Activated CD4-positive, alpha-beta T cell treated with anti-CD3 and anti-CD28 coated beads, Interleukin-2, Interleukin-4, amounts not matched to agents 100 ng/mL and 50 ng/mL, durations not matched to agents 16 hours and 8 hours (primary cell): ENCODE measurements at regions not wholly inside any gene's neighbourhood (a gene's known extent, or its start where the extent isn't known, plus 50 kb on each side); places are given as distances from the start of the nearest gene placed in this dataset.

Experiments
- DNase-seq: peaks from one replicate; pipeline ENCODE4 v3.0.0-alpha.2; 2020; ENCODE audit warnings: low spot score

DNA sequence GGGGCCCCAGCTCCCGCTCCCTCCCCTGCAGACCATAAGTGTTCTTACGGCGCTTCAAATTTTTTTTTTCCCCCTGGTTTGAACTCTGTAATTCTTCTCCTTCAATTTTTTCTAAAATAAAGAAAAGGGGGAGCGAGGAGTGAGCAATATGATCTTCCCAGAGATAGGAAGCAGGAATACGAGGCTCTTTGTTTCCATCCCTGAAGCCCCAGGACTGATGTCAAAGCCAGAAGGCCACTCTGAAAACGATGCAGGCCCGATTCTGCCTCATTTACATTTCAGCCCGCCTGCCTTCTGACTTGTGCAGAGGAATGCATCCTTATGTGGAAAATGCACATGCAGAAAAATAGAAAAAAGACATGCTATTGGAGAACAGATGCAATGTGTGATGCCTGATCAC lies 401.5 kb upstream of the MKI67 start:
- no peak for DNase-seq

DNA sequence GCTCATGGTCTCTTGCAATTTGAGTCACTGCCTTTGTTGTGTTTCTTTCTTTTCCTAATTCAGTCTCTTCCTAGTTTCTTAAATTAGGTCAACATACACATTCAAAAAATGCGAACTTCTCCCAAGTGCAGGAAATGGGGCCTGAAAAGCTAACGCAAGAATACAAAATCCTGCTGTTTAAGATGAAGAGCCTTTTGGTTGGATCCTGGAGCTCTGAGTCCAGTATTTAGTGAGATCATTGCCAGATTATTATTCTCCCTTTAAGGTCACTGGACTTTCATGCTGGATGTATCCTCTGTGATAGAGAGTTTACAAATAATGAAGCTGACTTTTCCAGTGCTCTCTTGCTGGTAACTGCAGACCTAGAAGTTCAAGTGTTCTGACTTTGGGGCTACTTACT lies 401.9 kb upstream of the MKI67 start:
- DNase-seq = no peak

DNA sequence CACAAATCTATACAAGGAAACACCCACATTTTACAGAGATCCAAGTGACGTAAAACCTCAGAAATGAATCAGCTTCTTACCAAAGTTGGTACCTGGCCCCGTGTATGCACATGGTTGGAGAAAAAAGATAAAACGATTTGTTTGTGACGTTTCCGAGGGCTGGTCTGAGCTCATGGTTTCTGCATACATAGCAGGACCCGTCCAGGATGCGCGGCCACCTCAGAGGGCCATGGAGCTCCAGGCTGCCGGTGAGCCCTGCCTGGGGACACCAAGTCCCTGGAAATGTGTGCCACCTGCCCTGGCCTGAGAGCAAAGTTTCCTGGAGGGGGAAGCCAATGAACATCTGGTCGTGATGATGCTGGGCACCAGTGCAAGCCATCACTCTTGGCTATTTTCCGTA lies 402.6 kb upstream of the MKI67 start:
- no peak for DNase-seq

DNA sequence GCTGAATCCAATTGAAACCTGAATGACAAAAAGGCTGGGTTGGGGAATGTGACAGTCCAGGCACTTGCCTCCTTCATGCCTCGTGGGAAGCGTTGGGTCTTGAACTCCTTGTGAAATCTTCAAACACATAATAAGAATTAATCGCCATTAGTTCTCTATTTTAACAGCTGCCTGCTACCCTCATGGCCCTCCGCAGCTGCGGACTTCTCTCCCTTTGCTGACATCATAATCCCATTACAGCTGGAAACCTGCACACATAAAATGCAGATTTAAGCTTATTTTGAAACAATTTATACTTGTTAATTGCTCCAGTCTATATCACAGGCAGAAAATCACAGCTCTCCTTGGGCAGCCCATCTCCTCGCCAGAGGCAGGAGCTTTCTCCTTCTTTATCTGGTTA lies 403.0 kb upstream of the MKI67 start:
- no peak for DNase-seq

DNA sequence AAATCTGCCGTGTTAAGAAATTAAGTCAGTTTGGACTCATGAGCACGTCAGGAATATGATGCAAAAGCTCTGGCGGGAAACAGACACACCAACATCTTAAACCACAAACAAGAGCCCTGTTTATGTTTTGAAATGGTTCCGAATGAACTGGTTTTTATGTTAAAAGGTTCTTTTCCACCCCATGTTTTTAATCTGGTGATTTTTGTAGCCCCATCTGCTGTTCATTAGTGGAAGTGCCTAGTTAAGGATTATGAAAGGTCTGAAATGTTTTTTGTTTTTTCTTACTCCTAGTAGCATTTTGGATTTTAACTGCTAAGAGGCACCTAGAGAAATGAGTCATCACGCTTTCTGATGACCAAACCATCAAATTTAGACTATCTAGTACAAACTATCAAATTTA lies 404.1 kb upstream of the MKI67 start:
- DNase-seq = no peak

DNA sequence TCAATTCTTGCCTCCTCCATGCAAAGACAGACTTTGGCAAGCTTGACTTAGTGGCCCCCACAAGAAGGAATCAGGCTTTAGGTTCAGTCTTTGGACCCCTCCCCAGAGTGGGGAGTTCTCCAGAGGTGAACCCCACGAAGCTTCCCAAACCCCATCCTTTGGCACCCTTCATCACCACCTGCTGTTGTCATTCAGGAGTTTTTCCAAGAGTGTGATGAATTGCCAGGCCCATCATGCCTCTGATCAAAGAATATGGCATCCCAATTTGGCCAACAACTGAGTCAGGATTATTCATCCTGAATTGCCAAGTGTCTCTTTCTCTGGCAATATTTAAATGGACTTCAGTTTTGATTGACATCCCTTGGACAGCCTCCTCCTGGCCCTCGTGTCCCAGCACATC lies 404.7 kb upstream of the MKI67 start:
- no peak for DNase-seq

DNA sequence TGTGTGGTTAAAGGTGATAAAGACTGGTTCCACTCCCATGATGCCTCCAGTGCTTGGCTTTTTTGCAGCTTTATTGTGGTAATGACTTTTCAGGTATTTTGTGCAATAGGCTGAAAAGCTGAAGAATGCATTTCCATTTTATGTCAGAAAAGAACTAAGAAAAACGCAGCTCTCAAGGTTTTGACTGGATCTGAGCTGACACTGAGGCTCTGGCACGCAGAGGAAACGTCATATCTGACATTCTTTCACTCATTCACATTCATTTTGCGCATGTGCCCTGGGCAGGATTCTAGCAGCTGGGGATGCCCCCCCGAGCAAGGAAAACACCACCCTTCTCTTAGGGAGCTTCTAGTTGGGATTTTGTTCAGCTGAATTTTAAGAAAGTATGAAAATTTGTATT lies 408.5 kb upstream of the MKI67 start:
- DNase-seq = no peak

DNA sequence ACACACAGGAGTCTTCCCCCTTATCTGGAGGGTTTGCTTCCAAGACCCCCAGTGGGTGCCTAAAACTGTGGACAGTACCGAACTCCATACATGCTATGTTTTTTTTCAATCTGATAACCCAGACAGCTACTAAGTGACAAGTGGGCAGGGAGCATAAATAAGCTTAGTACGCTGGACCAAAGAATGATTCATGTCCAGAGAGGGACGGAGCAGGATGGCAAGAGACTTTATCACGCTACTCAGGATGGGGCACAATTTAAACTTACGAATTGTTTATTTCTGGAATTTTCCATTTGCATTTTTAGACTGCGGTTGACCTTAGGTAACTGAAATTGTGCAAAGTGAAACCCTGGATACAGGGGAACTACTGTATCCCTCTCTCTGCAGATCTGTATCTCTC lies 410.0 kb upstream of the MKI67 start:
- no peak for DNase-seq

DNA sequence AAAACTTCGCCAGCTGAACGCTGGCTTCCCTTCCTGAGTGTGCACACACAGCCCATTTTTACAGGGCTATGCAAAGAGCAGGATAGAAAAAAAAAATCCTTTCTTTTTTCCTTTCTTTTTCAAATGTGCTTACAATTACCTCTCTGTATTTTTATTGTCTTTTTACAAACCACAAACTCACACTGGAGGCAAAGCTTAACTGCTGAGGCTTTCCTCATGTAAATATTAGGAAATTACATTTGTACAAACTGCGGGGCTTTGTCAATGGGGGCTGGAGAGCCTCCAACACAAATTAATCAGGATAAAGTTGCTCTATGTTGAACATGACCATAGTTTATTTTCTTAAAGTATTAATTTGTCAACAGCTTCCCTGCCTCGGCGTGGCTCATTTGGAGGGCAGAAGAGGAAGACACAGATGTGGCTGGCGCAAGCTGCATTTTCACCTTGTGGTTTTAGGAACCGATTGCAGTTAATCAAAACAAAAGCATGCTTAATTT lies 411.7 kb upstream of the MKI67 start:
- peak; percentile 11 for DNase-seq

DNA sequence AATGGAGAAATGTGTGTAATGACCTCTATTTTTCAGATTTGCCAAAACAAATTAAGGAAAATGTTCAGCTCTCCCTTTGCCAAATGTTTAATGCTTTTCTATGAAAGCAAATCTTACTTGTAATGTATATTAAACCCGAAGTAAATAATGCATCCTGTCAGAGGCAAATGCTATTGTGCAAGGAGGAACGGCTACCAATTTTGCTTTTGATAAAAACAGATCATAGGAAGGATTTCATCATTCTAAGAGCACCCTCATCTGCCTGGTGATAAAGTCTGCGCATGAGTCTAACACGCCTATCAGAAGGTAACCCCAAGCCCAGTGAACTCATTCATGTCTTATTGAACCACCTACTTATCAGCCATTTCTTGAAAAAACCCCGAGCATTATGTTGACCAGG lies 412.4 kb upstream of the MKI67 start:
- no peak for DNase-seq

DNA sequence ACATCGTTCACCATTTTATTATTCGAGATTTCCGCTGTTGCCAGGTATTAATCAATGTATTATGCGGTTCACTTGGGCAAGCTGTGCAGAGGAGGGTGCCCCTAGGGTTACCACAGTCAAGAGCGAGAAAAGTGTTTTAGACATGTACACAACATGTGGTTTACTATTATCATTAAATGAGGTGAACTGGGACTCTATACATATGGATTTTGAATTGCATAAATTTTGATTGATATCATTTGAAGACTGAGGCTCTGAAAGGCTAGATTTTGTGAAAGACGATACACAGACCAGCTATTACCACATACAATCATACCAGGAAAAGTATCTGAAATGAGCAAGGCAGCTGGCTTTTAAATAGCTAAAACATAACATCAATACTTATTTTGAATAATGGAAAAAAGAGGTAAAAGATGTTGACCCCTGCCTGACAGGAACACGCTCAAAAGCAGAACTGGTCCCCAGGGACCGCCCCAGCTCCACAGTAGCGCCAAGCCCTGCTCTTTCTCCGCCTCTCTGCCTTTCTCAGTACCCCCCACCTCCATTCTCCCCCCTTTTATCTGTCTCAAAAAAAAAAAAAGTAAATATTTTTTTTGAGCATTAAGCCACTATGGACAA lies 413.4 kb upstream of the MKI67 start:
- DNase-seq = no peak

DNA sequence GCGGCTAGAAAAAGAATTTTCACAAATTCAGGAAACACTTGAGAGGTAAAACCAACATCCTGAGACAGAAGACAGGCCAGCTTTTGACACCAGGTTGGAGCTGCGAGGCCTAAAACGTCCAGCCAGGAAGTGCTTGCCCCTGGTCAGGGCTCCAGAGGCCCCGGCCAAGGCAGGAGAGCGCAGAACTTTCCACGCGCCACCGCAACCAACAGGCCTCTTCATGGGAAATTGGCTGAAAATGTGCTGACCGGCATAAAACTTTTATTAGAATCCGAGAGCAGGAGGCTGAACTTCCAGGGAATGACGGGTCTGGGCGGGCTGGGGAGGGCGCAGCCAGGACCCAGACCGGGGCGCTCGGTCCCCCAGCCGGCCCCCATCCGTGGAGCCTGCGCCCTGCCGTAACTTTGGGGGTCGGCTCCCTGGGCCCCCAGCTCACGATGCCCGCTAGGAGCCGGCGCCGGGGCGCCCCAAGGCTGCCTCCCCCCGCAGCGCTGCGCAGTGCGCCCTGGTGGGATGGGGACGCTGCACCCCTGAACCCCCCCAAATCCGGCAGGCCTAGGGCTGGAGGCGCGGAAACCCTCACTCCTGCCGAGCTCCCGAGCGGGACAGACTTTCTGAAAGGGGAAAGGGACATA lies 414.0 kb upstream of the MKI67 start:
- DNase-seq = no peak

DNA sequence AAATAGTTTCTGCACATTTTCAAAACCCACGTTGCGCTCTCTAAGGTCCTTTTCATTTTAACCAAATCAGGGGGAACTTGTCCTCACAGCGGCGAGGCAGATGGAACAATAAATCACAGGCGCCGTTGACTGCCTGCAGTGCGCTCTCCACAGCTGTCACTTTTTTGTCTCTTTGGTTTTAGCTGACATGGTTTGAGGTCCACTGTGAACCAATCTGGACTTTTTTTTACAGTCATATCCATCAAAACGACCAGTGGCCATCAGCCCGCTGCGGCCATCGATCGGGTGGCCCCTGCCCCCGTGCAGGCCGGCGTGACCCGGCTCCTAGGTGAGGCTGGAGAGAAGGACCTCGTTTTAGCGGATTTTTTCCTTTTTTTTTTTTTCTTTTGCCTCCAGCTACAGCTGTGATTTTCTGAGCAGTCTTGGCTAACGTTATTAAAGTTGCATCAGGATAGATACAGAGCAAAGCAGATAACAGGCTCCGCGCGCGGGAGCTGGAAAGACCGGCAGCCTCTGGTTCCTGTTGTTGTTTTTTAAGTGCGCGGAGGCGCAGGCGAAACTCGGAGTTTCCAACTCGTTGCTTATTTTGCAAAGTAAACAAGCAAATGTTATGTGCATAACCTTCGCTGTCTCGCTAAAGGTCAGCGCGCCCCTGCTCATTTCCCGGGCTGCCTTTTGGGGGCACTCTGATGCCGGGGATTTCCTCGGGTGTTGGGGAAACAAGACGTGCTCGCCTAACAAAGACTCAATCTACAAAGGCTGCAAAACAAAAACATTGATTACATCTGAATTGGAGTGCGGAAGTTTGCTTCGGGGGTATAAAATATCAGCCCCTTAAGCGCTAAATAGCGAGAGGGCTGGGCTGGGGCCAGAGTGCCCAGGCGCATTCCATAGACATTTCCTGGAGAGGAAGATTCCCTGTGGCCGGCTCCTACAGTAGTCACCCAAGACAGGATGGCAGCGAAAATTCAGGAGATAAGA lies 414.8 kb upstream of the MKI67 start:
- DNase-seq = no peak

DNA sequence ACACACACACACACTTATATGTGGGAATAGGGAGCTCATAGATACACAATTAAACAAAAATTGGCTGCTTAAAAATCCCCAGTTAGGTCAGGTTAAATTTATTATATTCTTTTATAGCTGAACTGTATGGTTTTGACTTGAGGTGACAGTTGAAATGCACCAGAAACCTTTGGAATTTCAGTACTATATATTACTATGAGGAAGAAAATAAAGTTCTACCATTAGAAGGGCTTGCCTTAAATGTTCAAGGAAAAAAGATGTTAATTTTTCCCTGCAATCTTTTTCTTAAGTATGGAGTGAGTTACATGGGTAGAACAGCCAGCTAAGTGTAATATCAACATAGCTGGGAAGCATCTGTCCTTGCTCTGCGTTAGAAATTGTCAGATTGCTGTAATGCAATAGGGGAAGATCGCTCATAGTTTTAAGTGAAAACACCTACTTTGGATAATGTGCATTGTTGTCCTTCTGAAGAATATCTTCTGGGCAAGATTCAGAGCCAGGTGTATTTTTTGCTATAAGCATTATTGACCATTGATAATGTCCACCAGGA lies 415.8 kb upstream of the MKI67 start:
- no peak for DNase-seq

DNA sequence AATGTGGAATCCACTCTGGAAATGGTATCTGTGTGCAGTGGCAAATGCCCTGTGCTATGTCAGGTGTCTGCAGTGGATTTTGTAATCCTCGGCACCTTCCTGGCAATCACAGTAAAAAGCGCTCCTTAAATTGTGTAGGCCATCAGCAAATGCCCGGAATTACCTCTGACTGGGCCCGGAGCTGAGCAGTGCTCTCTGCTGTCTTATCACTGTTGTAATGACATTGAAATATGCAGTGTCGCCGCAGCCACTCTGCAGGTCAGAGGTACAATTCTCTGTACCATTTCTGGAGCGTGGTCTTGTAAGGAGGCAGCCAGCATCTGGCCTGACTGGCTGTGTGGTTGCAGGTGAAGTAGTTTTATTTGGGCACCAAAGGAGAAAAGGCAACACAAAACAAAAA lies 416.4 kb upstream of the MKI67 start:
- no peak for DNase-seq

DNA sequence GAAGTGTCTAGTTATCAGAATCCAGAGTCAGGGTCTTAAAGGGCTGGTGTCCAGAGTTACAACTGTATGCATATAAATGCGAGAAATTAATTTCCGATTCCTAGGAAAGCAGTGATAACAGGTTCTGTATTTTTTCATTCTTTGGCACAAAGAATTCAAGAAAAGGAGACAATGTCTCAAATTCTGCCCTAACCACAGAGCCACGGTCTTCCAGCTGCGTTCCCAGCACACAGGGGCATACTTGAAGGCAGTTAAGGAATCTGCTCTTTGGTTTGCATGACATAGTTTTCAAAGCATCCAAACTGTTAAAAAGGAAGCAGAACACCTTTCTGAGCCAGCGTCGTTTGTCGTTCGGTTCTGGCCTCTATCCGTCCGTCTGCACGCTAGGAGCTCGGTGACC lies 416.9 kb upstream of the MKI67 start:
- no peak for DNase-seq

DNA sequence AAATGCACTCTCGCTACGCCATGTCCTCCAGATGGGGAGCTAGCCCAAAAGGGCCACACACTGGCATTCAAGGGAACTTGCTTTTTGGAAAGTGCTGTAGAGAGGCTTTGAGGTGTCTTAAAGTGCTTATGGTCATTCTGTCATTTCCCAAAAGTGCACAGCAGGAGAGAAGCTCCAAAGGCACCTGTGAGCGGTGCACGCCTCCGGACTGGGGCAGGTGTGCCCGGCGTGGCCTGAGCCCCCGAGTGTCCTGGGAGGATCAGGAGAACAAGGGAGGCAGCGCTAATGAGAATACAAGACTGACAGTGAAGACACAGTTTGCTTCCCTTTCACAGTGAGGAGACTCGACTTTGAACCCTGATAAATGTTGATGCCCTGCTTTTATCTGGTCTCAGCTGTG lies 419.0 kb upstream of the MKI67 start:
- DNase-seq = no peak

DNA sequence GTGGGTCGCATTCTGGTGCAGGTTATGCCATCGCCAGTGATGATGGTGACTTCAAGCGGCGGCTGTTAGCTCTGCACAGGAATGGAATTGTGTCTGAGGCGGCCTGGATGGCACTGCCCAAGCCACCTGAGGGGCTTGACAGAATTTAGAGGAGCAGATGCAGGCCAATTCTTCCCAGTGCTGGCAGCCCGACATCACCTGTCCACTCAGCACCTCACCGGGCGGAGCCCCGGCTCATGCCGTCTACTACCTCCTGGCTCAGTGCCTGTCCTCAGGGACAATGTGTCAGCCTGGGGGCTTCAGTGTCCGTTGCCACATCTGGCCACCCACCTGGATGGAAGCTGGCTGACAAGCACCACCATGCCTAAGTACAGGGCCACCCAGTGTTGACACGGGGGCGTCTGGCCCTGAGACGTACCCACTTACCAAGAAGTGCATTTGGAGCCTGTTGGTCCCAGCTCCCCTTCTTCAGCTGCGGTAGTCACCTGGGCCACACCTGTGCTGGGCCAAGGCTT lies 420.5 kb upstream of the MKI67 start:
- no peak for DNase-seq

DNA sequence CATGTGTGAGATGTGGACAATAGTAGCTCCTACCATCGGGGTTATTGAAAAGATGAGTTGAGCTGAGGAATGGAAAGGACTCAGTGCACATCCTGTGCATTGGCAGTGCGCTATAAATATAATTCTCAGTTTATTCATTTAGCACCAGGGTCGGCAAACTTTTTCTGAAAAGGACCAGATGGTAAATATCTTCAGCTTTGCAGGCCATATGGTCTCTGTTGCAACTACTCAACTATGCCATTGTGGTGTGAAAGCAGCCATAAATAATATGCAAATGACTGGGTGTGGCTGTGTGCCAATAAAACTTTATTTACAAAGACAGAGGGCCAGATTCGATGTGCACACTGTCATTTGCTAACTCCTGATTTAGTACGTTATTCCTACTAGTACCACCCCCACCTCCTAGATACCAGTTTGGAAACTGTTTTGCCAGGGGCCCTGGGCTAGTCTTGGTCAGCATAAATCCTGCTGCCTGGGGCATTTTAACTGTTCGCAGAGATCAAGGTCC lies 422.9 kb upstream of the MKI67 start:
- no peak for DNase-seq

DNA sequence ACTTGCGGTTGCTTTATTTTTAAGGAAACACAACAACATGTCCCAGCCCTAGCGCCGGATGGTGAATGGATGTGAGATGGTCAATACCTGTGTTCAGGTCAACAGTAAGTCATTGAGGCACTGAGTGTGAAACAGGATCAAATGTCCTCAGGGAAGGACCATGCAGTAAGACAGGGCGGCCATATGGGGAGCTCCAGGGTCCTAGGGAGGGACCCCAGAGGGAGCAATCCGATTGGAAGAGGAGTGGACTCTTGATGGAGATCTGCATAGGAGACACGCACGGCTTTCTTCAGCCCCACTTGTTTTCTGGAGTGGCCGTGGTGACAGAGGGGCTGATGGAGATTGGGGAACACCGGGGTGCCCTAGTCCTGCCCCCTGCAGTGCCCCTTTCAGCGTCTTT lies 423.8 kb upstream of the MKI67 start:
- DNase-seq = no peak

DNA sequence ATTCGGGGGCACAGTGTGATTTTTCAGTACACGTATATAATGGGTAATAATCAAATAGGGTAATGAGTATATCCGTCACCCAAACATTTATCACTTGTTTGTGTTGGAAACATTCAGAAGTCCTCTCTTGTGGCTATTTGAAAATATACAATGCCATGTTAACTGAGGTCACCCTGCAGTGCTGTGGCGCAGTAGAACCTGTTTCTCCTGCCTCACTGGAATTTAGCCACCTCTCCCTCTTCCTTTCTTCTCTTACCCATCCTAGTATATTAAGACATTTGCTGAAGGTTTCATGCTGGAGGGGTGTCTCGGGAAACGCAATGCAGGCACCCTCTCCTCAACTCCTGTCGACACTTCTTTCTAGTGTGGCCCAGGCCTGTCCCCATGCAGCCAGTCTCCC lies 425.3 kb upstream of the MKI67 start:
- no peak for DNase-seq

DNA sequence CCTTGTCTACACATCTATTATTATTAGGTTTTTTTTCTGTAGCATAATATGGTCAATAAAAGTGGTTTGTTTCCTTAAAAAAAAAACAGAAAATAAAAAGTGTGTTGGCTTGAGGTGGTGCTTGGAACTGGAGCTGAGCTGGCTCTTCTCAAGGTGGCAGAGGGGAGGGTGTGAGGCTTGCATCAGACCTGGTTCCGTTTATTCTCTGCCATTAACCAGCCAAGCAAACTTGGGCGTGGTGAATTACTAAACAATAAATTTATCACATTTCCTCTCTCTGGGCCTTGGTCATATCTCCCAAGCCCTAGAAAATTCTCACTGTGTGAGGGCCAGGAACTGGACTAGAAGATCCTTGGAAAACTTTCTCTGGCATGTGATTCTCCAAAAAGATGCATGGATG lies 427.5 kb upstream of the MKI67 start:
- no peak for DNase-seq
